COLO668 (cell line): ENCODE measurements at regions not wholly inside any gene's neighbourhood (a gene's known extent, or its start where the extent isn't known, plus 50 kb on each side); places are given as distances from the start of the nearest gene placed in this dataset.
"Not testable (repeated sequence)": the region's sequence is repeated elsewhere in the genome, so short reads cannot be mapped to it uniquely, and the experiment has no call there.

Experiments
- DNase-seq: peaks from one replicate; lab custom pipeline; 2025; ENCODE audit not compliant: unreplicated experiment; lab: John Stamatoyannopoulos, UW

GRCh38 chr6:97885325-97885724, 602.3 kb upstream of the MMS22L start:
- DNase-seq: no peak

GRCh38 chr6:97885828-97886227, 602.8 kb upstream of the MMS22L start:
- no peak for DNase-seq

GRCh38 chr6:97901531-97901930, 618.5 kb upstream of the MMS22L start:
- no peak for DNase-seq

GRCh38 chr6:97909380-97909779, 626.4 kb upstream of the MMS22L start:
- DNase-seq: no peak

GRCh38 chr6:97913721-97914120, 630.7 kb upstream of the MMS22L start:
- no peak for DNase-seq

GRCh38 chr6:97914912-97915311, 631.9 kb upstream of the MMS22L start:
- no peak for DNase-seq

GRCh38 chr6:97915537-97915936, 632.5 kb upstream of the MMS22L start:
- no peak for DNase-seq

- no peak for DNase-seq
Observed at GRCh38 chr6:97917369-97917768, 634.4 kb upstream of the MMS22L start.

GRCh38 chr6:97919046-97919445, 636.0 kb upstream of the MMS22L start:
- no peak for DNase-seq

- no peak for DNase-seq
Observed at GRCh38 chr6:97919631-97920030, 636.6 kb upstream of the MMS22L start.

- DNase-seq: no peak
Observed at GRCh38 chr6:97923249-97923648, 640.2 kb upstream of the MMS22L start.

GRCh38 chr6:97925504-97925903, 642.5 kb upstream of the MMS22L start:
- DNase-seq: no peak

GRCh38 chr6:97939440-97940168, 656.6 kb upstream of the MMS22L start:
- no peak for DNase-seq

- peak; percentile 13 for DNase-seq
Observed at GRCh38 chr6:97947841-97948240, 664.8 kb upstream of the MMS22L start.

GRCh38 chr6:97958134-97958533, 675.1 kb upstream of the MMS22L start:
- DNase-seq: no peak

- no peak for DNase-seq
Observed at GRCh38 chr6:97963193-97963592, 680.2 kb upstream of the MMS22L start.

GRCh38 chr6:97969065-97969464, 686.0 kb upstream of the MMS22L start:
- DNase-seq: no peak

- no peak for DNase-seq
Observed at GRCh38 chr6:97977084-97977483, 694.1 kb upstream of the MMS22L start.

- no peak for DNase-seq
Observed at GRCh38 chr6:97978855-97979271, 695.8 kb upstream of the MMS22L start.

- not testable (repeated sequence) for DNase-seq
Observed at GRCh38 chr6:97979285-97979684, 696.3 kb upstream of the MMS22L start.

- DNase-seq: no peak
Observed at GRCh38 chr6:97989451-97989850, 706.4 kb upstream of the MMS22L start.

GRCh38 chr6:97995158-97995557, 712.1 kb upstream of the MMS22L start:
- no peak for DNase-seq

- no peak for DNase-seq
Observed at GRCh38 chr6:98002678-98003077, 719.7 kb upstream of the MMS22L start.
